Activated CD4-positive, alpha-beta T cell treated with anti-CD3 and anti-CD28 coated beads, Interleukin-2, amount 50 U/mL, for 4 hours (primary cell): ENCODE measurements at regions not wholly inside any gene's neighbourhood (a gene's known extent, or its start where the extent isn't known, plus 50 kb on each side); places are given as distances from the start of the nearest gene placed in this dataset.
"Not testable (repeated sequence)": the region's sequence is repeated elsewhere in the genome, so short reads cannot be mapped to it uniquely, and the experiment has no call there.

Experiments used
- DNase-seq, 2 experiments: peaks; one replicate each; pipeline ENCODE4 v3.0.0-alpha.2; 2020

DNA sequence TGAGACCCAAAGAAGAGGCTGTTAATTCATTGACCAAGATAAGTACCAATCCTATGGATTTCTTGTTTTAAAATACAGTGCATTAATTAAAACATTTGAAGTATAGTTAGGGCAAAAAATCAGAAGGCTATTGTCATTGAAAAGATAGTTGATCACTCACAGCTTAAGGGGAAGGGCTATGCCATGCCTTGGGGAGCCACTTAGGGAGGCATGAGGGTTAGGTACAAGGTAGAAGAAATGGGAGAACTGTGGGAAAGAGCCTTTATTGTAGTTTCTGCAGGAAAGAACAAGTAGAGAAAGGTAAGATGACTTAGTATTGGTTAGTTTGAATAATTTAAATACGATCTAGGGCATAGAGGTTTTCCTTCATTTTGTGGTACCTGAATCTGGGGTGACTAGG, 1285.5 kb upstream of the TMEFF2 start:
- DNase-seq = no peak

DNA sequence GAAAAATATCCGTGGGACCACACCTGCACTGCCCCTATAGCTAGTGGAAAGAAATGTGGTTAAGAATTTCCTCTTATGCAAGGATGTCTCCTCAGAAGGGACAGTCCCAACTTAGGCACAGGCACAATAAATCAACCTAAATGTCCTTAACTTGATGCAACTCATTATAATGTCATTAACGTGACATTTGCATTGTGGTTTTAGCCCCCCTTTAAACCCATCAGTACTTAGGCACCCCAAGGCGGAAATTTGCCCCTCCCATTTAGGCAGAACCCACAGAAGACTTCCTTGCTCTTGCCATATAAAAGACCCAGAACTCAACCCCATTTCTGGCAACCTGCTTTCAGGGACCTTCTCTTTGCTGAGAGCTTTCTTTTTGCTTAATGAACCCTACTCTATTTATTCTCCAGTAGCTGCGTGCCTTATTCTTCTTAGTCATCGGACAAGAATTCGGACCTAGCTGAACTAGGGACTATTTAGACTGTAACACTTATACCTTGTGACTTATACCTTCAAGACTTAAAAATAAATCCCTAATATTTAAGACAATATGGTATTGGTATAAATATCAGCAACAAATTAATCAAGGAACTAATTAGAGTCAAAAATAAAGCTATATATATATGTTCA, 1281.6 kb upstream of the TMEFF2 start:
- DNase-seq = no peak

DNA sequence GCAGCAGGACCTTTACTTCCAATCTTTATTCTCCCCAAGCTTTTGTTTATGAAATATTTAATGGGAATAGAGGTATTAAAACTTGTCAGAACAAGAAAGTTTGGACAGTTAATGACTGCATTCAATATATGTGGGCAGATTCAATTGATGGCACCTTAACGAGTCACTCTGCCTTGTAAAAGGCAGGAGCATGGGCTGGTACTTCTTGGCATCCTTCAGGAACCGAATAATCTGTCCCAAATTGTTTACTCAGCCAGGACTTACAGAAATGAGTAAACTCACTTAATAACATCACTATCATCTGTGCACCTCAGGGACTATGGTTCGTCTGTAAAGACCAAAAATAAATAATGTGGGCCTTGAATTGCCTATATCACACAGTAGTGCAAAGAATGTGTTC, 1280.3 kb upstream of the TMEFF2 start:
- DNase-seq = no peak

DNA sequence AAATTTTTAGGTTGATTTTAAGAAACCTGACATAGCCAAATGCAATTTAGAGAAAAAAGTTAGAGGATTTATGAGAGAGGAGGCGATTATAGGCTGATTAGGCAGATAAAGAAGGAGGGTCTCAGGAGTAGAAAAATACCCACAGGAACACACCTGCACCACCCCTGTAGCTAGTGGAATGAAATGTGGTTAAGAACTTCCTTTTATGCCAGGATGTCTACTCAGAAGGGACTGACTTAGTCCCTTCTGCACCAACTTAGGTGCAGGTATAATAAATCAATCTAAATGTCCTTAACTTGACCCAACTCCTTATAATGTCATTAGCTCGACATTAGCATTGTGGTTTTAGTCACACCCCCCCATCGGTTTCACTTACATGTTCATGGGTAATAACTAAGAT, 1274.5 kb upstream of the TMEFF2 start:
- DNase-seq = no peak

DNA sequence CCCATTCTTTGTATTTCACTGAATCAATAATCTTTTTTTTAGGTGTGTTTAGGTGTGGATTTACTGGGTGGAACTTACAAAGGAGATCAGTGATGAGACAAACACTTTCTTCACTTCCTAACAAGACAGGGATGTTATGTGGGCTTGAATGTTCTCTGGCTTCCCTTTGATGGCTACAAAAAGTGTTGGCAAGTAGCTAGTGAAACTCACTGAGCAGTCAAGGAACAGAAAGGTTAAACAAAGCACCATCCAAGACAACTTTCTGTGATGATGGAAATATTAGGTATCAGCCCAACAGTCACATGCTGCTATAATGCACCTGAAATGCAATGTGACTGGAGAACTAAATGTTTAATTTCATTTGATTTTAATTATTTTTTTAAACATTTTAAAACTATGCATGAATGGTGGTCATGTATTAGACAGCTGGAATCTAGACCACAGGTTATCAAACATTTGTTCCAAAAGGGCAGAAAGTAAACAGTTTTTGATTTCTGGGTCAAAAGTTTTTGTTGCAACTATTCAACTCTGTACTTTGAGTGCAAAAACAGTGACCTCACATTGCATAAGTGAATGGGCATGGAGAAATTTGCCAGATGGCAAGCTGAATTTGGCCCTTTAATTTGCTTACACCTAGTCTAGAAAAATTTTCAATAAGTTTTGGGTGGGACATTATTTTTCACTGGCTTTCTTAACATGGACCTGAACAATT, 1272.7 kb upstream of the TMEFF2 start:
- DNase-seq = no peak

DNA sequence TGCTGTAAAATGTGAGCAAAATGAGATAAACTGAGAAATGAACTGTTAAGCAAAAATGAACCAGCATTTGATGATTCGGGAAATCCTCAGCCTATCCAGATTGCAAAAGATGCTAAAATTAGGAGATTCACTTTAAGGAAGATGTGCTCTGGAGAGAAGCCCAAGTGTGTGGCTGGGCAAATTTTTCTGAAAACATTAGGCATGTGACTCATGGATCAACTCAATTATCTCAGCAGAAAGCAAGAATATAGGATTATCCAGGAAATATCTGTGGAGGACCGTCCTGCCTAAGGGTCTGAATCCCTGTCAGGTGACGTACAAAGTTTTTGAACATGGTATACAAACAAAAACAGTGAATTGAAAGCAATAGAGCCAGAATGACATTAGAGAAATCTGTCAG, 1268.3 kb upstream of the TMEFF2 start:
- DNase-seq = no peak

DNA sequence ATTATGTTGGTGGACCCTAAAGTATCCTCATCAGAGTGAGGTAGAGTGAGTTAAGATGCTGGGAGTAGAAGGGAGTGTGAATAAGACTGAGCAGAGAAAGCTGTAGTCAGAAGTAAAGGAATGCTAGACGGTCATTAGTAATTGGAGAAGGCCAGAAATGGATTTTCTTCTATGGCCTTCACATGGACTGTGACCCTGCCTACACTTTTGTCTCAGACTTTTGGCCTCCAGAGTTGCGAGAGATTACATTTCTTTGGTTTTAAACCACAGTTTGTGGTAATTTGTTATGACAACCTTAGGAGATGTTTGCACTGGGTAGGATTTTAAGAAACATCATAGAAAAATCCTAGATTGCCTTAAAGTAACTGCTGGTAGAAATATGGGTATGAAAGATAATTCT, 1267.7 kb upstream of the TMEFF2 start:
- no peak for DNase-seq

DNA sequence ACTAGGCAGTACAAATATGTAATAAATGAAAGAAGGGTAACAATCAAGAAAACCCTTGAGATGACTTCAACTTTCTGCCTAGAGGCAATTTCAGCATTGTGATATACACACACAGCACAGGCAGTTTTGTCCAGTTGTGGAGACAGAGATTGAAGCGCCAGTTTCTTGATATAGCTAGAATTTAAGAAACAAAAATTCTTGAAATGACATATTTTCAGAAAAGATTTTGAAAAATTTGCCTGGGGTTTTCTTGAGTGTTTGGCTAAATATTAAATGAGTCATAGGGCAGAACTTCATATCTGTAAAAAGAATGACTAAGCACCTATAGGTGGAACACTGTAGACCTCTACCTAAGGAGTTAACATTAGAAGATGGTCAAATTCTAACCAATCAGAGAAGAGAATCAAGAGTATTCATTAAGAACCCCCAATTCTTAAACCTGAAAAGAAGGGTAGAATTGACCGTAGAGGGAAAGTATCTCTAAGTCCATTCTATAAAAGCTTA, 1266.8 kb upstream of the TMEFF2 start:
- DNase-seq = no peak

DNA sequence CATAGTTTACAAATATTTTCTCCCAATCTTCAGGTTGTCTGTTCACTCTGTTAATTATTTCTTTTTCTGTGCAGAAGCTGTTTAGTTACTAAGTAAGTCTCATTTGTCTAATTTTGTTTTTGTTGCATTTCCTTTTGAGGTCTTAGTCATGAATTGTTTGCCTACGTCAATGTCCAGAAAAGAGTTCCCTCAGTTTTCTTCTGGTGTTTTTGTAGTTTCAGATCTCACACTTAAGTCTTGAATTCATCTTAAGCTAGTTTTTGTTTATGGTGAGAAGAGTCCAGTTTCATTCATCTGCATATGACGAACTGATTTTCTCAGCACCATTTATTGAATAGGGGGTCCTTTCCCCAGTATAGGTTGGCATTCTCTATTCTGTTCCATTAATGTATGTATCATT, 1252.2 kb upstream of the TMEFF2 start:
- no peak for DNase-seq

DNA sequence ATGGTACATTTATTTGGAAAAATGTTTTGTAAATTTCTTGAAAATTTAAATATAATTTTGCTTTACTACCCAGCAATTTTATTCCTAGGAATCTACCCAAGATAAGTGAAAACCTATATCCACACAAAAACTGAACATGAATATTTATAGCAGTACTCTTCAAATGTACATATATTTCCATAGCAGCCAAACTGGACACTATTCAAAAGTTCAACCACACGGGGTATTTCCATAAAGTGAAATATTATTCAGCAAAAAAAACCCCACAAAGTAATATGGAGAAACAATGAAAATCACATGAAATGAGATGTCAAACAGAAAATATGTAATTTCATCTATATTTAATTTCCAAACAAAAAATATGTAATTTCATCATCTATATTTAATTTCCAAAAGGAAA, 1247.6 kb upstream of the TMEFF2 start:
- no peak for DNase-seq

DNA sequence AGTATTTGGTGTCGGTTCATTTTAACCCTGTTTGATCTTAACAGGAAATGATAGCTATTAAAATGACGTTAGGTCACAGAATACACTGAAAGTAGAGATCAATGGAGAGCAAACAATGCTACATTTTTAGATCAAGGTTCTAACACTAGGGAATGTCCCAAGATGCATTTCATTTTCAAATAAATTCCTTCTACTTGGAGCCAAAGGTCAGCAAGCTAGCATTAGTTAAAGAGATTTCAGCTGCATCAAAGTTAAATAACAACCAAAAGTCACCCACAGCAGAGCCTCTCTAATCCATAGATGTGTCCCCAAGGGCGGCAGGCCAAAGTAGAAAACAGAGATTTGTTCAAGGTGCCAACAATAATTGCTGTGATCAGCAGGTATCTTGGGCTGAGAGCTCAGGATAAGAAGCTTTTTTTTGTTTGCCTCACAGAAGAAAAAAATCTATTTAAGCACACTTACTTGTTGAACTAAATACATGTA, 1233.6 kb upstream of the TMEFF2 start:
- no peak for DNase-seq

DNA sequence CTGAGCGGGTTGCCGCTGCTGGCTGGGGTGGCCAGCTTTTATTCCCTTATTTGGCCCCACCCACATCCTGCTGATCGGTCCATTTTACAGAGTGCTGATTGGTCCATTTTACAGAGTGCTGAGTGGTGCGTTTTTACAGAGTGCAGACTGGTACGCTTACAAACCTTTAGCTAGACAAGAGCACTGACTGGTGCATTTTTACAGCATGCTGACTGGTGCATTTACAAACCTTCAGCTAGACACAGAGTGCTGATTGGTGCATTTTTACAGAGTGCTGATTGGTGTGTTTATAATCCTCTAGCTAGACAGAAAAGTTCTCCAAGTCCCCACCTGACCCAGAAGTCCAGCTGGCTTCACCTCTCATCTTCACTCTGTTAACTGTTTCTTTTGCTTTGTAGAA, 1217.6 kb upstream of the TMEFF2 start:
- DNase-seq = not testable (repeated sequence)

DNA sequence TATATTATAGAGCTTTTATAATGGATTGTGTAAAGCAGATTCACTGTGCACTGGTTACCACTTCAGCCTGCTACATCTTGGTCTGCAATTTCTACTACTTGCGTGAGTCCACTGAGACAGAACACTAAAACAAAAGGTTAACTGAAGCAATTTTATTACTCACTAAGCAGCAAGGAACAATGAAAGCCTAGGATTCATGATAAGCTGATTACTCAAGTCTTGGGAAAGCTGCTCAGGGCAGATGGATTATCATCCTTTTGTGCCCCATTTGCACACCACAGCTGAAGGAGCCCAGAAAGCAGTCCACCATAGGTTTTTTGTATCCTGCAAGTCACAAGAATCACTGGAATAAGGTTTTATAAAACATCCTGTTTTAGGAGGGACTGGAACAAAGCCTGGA, 1215.2 kb upstream of the TMEFF2 start:
- DNase-seq = no peak

DNA sequence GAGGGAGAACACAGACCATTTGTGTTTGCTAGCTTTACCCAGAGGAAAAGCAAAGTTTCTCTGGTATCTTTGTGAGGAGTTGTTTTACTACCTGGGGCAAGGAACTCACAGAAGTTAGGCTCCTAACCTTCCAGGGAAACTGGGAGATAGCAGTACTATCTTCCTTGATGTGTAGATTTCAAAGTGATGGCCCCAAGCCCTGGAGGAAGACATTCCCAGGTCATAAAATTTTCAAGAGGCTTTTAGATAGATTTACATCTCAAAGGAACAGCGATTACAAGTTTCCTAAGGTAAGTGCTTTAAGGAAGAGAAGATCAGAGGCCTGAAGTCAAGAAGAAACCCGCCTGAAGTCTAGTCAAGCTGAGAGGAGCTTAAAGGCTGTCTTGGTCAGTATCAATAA, 1187.8 kb upstream of the TMEFF2 start:
- DNase-seq = no peak

DNA sequence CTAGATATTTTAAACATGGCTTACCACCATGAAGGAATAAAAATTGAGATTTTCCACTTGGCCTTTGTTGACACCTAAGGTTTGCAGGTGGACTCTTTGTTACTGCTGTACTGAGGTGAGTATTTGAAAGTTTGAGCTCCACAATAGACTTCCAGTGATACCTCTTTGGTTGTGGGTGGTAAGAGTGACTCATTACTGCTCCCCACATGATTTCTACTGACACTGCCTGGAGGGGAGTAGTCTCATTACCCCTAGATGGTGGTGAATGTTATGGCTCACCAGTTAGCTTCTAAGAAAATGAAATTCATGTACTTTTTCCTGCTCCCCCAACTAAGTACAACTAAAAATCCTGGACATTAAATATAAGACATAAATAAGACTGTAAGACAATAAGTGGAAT, 1183.1 kb upstream of the TMEFF2 start:
- no peak for DNase-seq

DNA sequence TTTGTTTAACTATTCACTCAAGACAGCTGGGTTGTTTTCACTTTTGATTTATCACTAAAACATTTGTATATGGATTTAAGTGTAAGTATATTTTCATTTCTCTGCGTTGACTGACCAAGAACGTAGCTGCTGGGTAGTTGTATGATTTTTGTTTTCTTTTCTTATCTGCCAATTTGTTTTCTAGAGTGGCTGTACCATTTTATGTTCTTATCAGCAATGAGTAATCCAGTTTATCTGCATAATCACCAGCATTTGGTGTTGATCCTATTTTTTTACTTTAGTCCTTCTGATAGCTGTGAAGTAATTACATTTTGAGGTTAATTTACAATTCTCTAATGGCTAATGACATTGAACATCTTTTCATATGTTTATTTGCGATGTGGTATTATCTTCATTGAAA, 1178.4 kb upstream of the TMEFF2 start:
- DNase-seq = no peak

DNA sequence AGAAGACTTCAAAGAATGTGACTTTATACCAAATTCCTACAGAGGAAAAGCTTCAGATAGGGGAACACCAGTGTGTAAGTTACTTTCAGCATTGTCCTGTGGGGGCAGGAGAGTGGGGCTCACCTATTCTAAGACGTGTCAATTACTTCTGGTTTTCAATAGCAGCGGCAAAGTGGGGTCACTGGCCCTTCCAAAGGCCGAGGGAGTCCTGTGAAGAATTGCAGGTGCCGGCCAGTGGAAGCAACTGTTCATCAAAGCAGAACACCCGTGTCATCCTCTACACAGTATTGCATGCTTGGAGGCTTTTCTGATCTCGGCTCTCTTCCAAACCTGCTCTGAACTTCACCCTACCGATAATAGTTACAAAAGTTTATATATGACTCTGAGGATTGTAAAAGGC, 1176.5 kb upstream of the TMEFF2 start:
- no peak for DNase-seq

DNA sequence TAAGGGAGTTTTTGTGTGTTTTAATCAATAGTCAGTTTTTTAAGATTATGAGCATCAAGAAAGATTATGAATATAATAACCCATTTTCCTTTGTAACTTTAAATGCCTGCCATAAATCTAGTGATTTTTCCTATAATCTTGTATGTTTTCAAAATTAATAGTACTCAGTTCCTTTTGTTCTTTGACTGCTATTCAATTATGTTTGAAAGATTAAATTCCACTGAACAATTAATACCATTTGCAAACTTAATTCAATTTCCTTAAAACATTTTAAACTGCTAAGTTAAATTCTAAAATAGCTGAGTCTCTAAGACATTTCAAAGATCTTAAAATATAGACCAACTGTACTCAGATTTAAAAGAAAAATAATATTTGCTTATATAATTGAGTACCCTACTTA, 1173.9 kb upstream of the TMEFF2 start:
- no peak for DNase-seq

DNA sequence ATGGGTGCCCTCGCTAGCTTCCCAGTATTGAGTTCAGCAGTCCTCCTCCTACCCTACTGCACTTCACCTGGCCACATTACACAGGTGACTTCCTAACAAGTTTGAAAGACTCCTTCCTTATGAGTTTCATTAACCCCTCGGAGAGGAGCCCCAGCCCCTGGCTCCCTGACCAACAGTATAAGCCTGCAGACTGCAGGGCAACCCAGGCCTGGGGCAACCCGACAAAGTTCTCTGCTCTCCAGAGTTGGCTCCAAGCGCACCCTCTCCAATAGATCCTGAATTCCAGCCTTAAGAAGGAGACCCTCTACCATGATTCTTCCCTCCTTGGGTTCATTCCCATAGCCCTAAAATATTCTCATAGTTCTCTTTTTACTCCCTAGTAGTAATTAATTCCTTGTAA, 1162.8 kb upstream of the TMEFF2 start:
- no peak for DNase-seq

DNA sequence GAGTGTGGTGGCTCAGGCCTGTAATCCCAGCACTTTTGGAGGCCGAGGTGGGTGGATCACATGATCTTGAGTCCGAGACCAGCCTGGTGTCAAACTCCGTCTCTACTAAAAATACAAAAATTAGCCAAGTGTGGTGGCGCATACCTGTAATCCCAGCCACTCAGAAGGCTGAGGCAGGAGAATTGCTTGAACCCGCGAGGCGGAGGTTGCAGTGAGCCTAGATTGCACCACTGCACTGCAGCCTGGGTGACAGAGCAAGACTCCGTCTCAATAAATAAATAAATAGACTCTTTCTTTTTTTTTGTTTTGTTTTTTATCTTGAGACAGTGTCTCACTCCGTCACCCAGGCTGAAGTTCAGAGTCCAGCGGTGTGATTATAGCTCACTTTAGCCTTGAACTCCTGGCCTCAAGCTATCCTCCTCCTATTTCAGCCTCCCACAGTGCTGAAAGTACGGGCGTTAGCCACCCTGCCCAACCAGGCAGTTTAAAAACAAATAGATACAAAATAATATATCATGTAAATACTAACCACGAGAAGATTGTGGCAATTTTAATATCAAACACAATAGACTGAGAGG, 1158.0 kb upstream of the TMEFF2 start:
- not testable (repeated sequence) for DNase-seq

DNA sequence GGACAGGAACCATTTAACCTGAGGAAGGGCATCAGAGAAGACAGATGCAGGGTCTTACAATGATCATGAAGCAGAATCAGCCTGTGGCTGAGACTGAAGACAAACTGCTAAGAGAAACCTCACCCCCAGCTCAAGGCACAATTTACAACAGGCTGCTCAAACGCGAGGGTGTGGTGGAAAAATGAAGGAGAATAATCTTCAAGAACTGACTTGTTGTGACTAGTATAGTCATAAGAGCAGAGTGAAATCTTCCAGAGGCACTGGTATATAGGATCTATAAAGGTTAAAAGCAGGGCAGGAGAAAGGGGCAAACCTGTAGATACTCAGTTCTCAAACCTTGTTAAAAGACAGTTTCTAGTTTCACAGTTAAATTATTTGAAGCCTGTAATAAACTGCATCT, 1155.8 kb upstream of the TMEFF2 start:
- no peak for DNase-seq

DNA sequence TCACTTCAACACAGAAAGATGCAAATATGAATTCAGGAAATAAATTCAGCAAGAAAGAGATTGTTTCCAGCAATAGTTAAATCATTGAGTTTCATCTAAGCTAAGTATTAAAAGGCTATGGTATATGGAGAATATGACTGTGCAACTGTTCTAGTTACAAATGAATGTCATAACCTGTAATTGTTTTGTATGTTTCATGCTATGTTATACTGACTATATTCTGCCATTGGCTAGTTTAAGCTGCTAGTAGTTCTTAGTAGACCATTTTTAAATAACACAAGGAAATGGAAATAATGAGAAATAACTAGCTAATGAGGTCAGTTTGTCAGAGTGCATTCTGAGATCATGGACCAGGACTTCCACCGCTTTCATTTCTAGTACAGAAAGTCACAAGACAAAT, 1154.9 kb upstream of the TMEFF2 start:
- no peak for DNase-seq

DNA sequence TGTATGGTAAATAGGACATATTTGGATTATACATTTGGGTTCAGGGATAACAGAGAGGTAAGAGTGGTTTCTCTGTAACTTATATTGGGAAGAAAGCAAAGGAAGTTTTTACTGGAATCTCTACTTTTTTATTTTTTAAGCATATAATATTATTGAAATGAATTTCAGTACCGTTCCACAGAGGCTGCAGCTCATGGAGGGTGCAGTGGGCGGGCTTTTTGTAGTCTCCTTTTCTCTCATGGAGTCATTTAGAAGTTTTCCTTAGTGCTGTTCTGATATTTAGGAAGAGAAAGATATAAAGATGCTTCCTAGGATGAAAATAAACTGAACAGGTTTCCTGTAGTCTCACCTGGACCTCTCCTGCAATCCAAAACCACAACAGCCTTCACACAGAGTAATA, 1153.3 kb upstream of the TMEFF2 start:
- DNase-seq = no peak

DNA sequence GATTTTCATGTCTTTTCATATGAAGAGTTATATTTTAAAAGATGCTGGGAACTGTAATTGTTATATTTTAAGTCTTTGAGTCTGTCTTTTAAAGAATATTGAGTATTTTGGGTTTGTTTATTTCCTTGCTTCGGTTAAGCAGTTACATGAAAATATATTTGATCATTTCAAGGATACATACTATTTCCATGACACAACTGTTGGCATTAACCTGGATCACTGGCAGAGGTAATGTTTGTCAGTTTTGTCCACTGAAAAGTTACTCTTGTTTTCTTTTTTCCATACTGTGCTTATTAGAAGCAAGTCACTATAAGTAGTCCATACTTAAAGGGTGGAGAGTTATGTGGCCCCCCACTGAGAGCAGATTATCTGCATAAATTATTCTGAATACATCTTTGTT, 1142.0 kb upstream of the TMEFF2 start:
- DNase-seq = no peak
